GM21526 (cell line): ENCODE measurements at regions not wholly inside any gene's neighbourhood (a gene's known extent, or its start where the extent isn't known, plus 50 kb on each side); places are given as distances from the start of the nearest gene placed in this dataset.
"Not testable (repeated sequence)": the region's sequence is repeated elsewhere in the genome, so short reads cannot be mapped to it uniquely, and the experiment has no call there.

ENCODE experiments used
- ATAC-seq: cut with Tn5 transposase; IDR thresholded peaks from one replicate; pipeline ENCODE4 v1.9.1; 2021; ENCODE audit warnings: moderate library complexity; ENCODE audit not compliant: unreplicated experiment, low FRiP score

DNA sequence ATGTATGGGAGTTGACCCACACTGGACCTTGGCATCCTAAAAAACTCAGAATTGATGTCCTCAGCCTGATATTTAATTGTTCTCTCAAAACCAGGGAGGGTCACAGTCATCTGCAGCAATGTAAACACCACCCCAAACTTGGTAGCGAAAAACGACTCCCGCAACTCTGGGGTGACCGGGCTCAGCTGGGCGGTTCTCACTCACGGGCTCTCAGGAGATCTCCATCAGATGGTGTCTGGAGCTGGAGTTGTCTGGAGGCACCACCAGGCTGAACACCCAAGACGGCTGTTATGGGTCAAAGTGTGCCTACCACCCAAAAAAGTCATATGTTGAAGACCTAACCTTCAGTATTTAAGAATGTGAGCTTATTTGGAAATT lies 50.9 kb upstream of the NXT1 start:
- no peak for ATAC-seq

GRCh38 chr20:23298926-23299672 lies 51.5 kb upstream of the NXT1 start:
- no peak for ATAC-seq

DNA sequence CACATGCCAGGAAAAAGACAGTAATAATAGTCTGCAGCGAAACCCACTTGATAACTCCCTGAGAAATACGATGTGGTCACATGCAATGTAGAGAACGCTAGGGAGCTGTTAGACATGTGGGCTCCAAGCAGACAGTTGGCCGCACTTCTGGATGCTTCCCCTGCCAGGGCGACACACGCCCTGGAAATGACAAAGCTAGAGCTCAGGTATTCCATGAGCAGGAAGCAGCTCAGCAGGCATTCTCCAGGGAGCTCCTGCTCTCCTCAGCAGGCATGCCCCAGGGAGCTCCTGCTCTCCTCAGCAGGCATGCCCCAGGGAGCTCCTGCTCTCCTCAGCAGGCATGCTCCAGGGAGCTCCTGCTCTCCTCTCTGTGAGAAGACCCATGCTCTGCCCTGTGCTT lies 52.4 kb upstream of the NXT1 start:
- no peak for ATAC-seq

DNA sequence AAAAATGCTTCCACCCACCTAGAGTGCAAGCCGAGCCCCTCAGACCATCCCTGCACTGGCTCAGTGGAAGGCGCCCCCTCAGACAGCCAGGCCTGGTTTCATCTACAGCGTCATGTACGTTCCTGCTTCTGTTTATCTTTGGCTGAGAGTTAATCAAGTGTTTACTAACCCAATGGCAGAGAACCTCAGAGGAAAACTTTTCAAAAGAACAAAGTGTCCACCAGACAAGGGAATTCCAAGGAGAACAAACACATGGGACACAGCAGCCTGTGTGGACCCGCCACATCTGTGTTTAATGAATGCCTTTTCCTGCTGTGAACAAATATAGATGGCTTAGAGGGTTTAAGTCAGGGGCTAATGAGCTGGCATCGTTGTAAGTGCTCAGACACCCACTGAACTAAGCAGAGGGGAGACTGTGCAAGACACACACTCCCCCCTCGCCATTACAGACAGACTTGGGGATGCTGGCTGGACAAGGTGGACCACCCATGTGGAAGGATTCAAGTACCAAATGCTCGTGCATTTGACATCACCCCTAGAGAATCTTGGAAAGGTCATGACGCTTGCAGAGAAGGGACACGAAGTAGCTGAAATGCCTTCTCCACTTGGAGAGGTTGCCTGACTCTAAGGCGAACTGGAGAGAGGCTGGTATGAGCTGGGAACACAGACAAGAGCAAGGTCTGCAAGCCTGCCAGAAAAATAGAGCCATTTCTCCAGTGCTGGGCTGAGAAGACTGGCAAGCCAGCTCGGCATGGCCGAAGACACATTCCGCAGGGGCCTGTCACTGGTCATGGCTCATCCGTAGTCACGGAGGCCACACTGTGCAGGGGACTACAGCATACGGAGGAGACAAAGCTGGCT lies 53.5 kb upstream of the NXT1 start:
- ATAC-seq, result no peak

- ATAC-seq, result no peak
Observed at GRCh38 chr20:23295934-23296333, 54.7 kb upstream of the NXT1 start.

- no peak for ATAC-seq
Observed at GRCh38 chr20:23294671-23295070, 55.9 kb upstream of the NXT1 start.

- ATAC-seq, result no peak
Observed at GRCh38 chr20:23294166-23294565, 56.4 kb upstream of the NXT1 start.

GRCh38 chr20:23293689-23294088 lies 56.9 kb upstream of the NXT1 start:
- no peak for ATAC-seq

DNA sequence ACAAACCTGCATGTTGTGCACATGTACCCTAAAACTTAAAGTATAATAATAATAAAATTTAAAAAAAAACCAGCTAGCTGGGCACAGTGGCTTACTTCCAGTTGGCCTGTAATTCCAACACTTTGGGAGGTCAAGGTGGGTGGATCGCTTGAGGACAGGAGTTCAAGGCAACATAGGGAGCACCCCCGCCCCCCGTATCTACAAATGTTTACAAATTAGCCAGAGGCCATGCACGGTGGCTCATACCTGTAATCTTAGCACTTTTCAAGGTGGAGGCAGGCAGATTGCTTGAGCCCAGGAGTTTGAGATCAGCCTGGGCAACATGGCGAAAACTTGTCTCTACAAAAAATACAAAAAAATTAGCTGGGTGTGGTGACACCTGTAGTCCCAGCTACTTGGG lies 58.3 kb upstream of the NXT1 start:
- not testable (repeated sequence) for ATAC-seq

GRCh38 chr20:23291575-23292240 lies 58.9 kb upstream of the NXT1 start:
- no peak for ATAC-seq

DNA sequence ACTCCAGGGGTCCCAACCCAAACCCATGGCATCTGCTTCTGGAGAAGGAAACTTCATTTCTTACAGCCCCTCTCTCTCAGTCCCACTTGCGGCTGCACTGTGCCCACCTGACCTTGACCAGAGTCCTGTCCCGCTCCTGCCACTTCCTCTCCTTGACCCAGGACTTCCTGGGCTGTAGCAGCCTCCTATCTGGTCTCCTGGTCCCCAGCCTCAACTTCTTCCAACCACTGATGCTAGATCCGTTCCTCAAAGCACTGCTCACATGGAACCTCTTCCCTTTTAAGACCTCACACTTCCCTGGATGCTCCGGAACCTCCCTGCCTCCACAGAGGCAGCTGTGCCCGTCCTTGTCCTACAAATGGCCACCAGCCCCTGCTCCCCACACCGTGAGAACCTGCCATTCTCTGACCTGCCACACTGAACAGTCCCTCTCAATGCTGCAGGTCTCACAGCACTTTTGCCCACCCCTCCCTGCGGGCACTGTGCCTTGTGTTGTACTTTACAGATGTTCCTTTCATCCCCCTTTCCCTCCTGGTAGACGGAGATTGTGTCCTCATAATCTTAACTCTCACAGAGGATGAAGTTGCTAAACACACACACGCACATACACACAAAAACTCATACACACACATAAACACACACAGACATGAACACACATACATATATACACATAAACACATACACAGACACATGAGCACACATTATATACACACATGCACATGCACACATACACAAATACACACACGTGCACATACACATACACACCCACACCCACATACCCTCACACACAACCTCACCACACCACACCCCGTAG lies 59.6 kb upstream of the NXT1 start:
- no peak for ATAC-seq

- no peak for ATAC-seq
Observed at GRCh38 chr20:23289724-23290395, 60.7 kb upstream of the NXT1 start.

GRCh38 chr20:23289249-23289648 lies 61.3 kb upstream of the NXT1 start:
- no peak for ATAC-seq

DNA sequence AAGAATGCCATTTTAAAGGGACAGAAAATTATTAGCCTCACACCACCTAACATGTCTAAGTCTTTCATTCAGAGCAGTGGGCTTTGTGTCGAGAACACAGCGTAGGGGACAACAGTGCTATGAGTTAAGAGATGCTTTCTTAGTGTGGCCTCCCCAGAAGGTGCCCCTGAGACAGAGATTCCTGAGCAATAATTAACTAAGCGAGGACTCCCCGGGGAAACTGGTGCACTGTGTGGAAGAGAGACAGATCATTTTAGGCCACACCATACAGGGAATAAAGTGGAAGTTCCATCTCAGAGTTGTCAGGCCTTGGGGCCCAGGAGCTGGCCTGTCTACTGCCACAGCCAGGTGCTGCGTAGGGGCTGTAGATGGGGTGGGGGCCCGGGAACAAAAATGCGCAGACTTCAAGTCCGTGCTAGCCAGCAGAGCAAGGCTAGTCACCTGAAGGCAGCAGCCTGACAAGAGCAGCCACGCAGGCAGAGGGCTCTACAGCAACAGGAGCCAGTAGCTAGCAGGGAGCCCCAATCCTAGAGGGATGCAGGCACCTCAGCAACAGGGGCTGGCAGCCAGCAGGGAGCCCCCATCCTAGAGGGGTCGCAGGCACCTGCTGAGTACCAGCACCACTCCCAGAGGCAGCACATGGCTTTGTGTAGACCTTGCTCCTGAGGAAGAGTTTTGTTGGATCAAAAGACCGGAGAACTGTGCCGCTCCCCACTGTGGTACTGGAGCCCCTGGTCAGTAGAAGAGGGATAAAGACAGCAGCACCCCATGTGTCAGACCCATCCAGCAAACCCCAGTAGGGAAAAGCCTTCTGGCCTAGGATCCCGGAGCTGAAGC lies 63.0 kb upstream of the NXT1 start:
- ATAC-seq, result no peak

DNA sequence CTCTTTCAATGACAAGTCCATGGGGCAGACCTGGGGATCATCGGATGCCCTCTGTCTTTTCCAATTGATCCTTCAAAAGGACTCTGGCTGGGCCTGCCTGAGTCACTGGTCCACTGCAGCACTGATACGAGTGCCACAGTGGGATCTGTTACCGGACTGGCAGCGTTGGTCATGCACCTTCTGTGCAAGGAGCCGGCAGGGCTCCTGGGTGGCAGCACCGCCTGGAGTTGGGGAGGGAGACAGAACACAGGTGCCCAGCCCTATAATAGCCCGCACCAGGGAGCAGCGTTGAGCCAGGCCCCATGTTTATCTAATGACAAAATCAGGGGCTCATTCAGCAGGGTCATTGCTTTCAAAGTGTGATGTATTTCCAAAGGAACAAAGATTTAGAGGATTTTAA lies 64.2 kb upstream of the NXT1 start:
- ATAC-seq, result no peak

DNA sequence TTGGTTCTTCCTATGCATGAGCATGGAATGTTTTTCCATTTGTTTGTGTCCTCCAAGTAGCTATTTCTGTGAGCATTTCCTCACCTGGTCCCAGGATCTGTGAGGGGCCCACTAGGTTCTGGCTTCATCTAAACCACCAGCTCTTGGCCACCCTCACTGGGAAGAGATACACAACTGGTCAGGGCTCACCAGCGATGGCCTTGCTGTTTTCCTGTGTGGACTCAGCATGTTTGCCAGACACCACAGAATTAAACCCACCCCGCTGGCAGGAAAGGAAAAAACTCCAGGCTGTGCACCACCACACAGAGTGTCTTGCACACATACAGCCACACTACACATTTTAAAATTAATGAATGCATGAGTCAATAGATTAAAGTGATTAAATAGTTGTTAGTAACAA lies 65.1 kb upstream of the NXT1 start:
- no peak for ATAC-seq

- no peak for ATAC-seq
Observed at GRCh38 chr20:23284009-23284408, 66.6 kb upstream of the NXT1 start.

DNA sequence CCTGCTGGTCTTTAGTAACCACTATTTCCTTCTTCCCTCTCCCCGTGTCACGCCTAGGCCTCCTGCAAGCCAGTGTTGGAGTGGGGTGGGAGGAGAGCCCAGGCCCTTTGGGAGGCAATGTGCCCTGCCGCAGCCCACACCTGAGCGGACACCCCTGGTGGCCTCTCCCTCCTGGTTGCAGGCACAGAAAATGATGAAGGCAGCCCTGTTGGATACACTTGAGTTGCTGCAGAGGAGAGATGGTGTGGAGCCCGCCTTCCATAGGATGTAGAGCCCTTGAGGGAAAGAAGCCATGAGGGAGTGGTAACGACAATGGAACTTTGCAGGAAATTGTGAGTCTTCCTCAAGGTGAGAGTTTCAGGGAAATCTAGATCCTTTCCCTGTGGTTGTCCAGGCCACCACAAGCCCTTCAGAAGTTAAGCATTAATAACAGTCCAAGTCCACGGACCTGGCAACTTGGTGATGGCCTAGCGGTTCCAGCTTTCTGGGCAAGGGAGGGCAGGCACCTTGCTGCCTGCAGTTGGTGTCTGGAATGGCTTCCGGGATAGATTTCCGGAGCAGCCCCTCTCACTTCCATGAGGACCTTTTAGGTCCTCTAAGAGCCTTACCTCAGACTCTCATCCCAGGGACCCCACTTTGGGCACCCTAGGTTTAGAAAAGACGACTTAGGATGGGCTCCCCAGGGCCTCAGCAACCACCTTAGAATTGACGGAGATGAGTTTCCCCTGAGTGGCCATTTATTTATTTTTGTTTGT lies 67.3 kb upstream of the NXT1 start:
- ATAC-seq, result no peak

- ATAC-seq, result no peak
Observed at GRCh38 chr20:23282546-23282945, 68.0 kb upstream of the NXT1 start.
